HG02759 (cell line): ENCODE measurements at regions not wholly inside any gene's neighbourhood (a gene's known extent, or its start where the extent isn't known, plus 50 kb on each side); places are given as distances from the start of the nearest gene placed in this dataset.

ENCODE experiments used
- ATAC-seq: cut with Tn5 transposase; IDR thresholded peaks from one replicate; pipeline ENCODE4 v1.9.1; 2021; ENCODE audit warnings: mild to moderate bottlenecking, moderate library complexity; ENCODE audit not compliant: unreplicated experiment

GRCh38 chr9:82208741-82209450, 220.3 kb downstream of the SPATA31D1 start:
- ATAC-seq, result no peak

DNA sequence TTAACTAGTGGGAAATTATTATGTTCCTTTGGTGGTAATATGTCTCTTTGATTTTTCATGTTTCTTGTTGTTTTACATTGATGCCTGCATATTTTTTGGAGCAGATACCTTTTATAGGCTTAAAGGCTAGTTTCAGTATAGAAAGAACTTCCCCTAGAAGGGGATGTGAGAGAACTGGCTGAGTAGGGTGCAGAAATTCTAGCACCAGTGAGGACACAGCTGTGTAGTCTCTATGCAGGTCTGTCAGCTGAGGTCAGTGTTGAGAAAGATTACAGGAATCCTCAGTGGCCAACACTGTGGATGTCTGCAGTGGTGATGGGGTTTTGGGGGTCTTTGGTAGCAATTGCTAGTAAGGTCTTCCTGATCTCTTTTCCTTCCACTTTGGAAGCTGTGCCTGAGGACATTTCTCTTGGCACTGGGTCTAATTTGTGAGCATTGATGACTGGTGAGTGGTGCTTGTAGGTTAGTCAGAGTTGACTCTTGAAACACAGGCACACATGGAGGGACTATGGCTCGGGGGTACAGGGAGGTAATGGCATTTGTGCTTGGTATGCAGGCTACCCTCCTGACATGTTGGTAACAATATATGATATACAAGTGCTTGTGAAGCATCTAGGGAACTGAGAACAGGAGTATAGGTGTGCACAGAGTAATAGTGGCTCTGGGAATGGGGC, 221.4 kb downstream of the SPATA31D1 start:
- ATAC-seq, result no peak

DNA sequence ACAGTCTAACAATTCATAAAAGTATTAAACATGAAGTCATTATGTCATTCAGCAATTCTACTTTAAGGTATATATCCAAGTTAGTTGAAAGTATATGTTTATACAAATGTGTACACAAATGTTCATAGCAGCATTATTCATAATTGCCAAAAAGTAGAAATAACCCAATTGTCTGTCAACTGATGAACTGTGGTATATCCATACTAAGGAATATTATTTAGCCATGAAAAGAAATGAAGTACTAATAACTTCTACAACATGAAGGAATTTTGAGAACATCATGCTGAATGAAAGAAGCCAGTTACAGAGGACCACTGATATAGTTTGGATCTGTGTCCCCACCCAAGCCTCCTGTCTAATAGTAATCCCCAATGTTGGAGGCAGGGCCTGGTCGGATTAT, 224.3 kb downstream of the SPATA31D1 start:
- ATAC-seq, result no peak

GRCh38 chr9:82216435-82216834, 227.9 kb downstream of the SPATA31D1 start:
- no peak for ATAC-seq

DNA sequence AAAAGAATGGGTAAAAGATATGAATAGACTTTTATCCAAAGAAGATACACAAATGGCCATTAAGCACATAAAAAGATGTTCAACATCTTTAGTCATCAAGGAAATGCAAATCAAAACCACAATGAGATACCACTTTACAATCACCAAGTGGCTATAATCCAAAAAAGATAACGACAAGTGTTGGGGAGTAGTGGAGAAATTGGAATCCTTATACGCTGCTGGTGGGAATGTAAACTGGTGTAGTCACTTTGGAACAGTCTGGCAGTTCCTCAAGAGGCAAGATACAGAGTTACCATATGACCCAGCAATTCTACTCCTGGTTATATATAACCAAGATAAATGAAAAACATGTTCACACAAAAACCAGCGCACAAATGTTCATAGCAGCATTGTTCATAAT, 234.9 kb downstream of the SPATA31D1 start:
- no peak for ATAC-seq

GRCh38 chr9:82231411-82231810, 242.8 kb downstream of the SPATA31D1 start:
- ATAC-seq, result no peak

- ATAC-seq, result no peak
Observed at GRCh38 chr9:82234160-82234943, 245.8 kb downstream of the SPATA31D1 start.

DNA sequence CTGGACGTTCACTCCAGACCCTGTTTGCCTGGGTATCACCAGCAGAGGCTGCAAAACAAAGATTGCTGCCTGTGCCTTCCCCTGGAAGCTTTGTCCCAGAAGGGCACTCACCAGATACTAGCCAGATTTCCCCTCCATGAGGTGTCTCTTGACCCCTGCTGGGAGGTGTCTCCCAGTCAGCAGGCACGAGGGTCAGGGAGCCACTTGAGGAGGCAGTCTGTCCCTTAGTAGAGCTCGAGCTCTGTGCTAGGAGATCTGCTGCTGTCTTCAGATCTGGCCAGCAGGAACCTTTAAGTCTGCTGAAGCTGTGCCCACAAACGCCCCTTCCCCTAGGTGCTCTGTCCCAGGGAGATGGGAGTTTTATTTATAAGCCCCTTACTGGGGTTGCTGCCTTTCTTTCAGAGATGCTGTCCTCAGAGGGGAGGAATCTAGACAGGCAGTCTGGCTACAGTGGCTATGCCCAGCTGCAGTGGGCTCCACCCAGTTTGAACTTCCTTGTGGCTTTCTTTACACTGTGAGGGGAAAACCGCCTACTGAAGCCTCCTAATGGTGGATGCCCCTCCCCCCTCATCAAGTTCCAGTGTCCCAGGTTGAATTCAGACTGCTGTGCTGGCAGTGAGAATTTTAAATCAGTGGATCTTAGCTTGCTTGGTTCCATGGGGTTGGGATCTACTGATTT, 253.9 kb downstream of the SPATA31D1 start:
- ATAC-seq, result no peak

- no peak for ATAC-seq
Observed at GRCh38 chr9:82247318-82247717, 258.7 kb downstream of the SPATA31D1 start.

DNA sequence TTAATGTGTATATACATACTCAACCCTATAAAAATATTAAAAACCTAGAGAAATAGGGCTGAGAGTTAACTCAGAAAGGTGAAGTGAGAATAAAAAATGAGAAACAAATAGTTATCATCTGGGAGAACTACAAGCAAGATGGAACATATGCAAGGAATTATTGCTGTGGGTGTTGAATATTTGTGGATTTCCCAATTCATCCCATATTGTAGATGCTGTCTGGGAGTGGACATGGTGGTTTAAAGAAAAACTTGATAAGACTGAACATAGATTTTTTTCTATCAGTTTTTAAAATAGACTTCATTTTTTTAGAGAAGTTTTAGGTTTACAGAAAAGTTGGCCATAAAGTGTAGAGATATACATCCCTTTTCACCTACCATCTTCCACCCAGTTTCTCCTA, 263.5 kb downstream of the SPATA31D1 start:
- no peak for ATAC-seq

GRCh38 chr9:82254646-82255367, 266.2 kb downstream of the SPATA31D1 start:
- no peak for ATAC-seq

- no peak for ATAC-seq
Observed at GRCh38 chr9:82255481-82256176, 267.1 kb downstream of the SPATA31D1 start.

- ATAC-seq, result no peak
Observed at GRCh38 chr9:82260691-82261090, 272.1 kb downstream of the SPATA31D1 start.

GRCh38 chr9:82263619-82264018, 275.0 kb downstream of the SPATA31D1 start:
- ATAC-seq, result no peak

DNA sequence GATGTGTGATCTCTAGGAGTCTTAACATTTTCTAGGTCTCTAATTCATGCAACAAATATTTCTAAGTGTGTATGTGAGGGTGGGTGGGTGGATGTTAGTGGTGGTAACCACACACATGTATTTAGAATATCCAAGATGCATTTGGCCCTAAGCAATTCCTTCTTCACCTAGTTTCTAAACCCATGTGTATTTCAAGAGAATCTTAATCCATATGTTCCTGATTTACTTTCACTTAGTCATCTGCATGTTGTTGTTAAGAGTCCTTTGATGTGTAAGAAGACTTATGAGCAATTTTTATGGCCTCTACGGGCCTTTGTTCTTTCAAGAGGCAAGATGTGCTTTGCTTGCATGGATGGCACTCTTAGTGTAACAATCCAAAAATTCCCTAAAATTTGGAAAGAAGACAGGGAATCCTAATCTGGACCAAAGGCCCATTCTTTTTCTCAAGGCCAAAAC, 282.6 kb downstream of the SPATA31D1 start:
- no peak for ATAC-seq

DNA sequence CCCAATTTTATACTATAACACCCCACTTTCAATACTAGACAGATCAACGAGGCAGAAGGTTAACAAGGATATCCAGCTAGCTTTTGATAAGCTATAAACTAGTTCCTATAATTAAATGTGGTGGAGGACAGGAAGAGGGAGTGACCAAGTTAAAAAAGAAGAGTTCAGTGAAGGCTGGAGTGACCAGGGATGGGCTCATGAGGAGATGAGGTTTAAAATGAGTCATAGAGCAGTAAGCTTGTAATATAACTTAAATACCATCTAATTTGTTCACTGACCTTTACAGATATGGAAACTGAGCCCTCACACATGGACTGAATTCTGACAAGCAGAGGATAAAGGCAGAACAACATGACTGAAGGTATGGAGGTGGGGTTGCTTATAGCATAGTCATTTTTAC, 284.5 kb downstream of the SPATA31D1 start:
- ATAC-seq, result no peak

DNA sequence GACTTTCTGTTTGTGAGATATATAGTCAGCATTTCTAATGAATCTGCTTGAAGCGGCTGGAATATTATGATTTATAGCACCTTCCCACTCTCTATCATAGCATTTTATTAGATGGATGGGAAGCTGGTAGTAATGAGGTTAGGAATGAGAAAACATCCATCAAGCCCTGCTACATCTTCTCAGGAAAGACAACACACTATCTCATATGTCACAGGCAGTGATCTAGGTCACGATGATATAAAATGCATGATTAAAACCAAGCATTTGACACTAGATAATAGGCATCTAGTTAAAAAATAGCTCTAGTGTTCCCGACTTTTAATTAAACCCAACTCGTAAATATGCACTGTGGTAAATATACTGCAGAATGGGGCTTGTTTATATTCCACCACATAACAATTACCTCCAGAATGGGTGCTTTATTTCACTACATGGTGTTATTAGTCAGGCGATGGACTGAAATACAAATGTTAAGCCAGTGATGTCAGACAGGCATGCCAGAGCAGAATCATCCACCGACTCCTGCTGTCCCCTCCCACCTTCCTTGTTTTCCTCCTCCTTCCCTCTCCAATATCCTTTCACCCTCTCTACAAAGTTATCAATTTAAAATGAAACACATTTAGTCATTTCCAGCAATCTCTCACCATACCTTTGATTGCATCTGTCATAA, 286.8 kb downstream of the SPATA31D1 start:
- ATAC-seq, result no peak

GRCh38 chr9:82281066-82281465, 292.5 kb downstream of the SPATA31D1 start:
- ATAC-seq, result no peak

- no peak for ATAC-seq
Observed at GRCh38 chr9:82284758-82285157, 296.2 kb downstream of the SPATA31D1 start.
